ENCODE measurements at regions not wholly inside any gene's neighbourhood (a gene's known extent, or its start where the extent isn't known, plus 50 kb on each side); places are given as distances from the start of the nearest gene placed in this dataset.

DNA sequence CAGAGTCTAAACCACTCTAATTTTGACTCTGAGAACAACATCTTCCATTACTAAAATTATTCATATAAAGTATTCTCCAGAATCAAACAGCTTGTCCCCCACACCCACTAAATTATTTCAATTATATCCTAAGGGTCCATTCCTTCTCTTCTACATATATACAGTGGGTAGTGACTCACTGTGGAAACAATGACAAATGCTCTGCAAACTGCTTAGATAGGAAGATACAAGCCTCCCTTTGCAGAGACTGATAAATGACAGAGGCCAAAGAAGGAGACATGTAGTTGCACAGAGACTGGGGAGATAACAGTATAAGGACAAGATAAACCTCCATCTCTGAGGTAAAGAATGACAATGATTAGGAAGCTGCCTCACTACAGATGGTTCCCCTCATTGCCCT, 1087.4 kb downstream of the AGBL1 start:
- Histone ChIP-seq H3K36me3 (no peaks in the 10 kb centered on the region), H3K27ac (no peak overlapping the region), H3K27me3 (replicated peaks in 1 of 7) (no peaks in the 10 kb centered on the region), H3K4me3 (no peak overlapping the region), H3K4me1 (no peaks in the 10 kb centered on the region), H3K9me3 (no peaks in the 10 kb centered on the region)
- intact Hi-C loops (cut with DNase I; ENCODE audit: low total_unique reads): no loop called here
- TF ChIP-seq POLR2A (IDR thresholded peaks at IDR 0.05) (no peak), POLR2AphosphoS5 (IDR thresholded peaks at IDR 0.05) (no peak), CTCF (IDR thresholded peaks at IDR 0.05 in 8 of 11, conservative IDR thresholded peaks at IDR 0.05 in 3 of 11) (no peak)
- no peak for DNase-seq

GRCh38 chr15:87155771-87156170, 1076.1 kb downstream of the AGBL1 start:
- H3K27me3 ChIP-seq (replicated peaks in 1 of 7): no peaks in the 10 kb centered on the region
- TF ChIP-seq CTCF (IDR thresholded peaks at IDR 0.05 in 8 of 11, conservative IDR thresholded peaks at IDR 0.05 in 3 of 11) (no peak), POLR2A (IDR thresholded peaks at IDR 0.05) (no peak), POLR2AphosphoS5 (IDR thresholded peaks at IDR 0.05) (no peak)
- no peak for DNase-seq
- H3K9me3 ChIP-seq: peaks cover 0 to 19% (median 0%) of the 10 kb centered on the region in 8 donors
- H3K36me3 ChIP-seq: no peaks in the 10 kb centered on the region
- H3K4me3 ChIP-seq: no peak overlapping the region
- H3K4me1 ChIP-seq: no peaks in the 10 kb centered on the region
- H3K27ac ChIP-seq: no peak overlapping the region
- intact Hi-C loops (cut with DNase I; ENCODE audit: low total_unique reads): no loop called here
- 74 to 88% (median 82%) methylated on average over 4 of the region's 4 CpGs for WGBS, 5 donors

GRCh38 chr15:87154761-87155160, 1075.1 kb downstream of the AGBL1 start:
- H3K36me3 ChIP-seq: no peaks in the 10 kb centered on the region
- no peaks in the 10 kb centered on the region for H3K27me3 ChIP-seq (replicated peaks in 1 of 7)
- TF ChIP-seq CTCF (IDR thresholded peaks at IDR 0.05 in 8 of 11, conservative IDR thresholded peaks at IDR 0.05 in 3 of 11): no peak
- no peak for TF ChIP-seq POLR2A (IDR thresholded peaks at IDR 0.05)
- TF ChIP-seq POLR2AphosphoS5 (IDR thresholded peaks at IDR 0.05): no peak
- H3K27ac ChIP-seq: no peak overlapping the region
- H3K4me3 ChIP-seq: no peak overlapping the region
- H3K9me3 ChIP-seq: peaks cover 0 to 19% (median 0%) of the 10 kb centered on the region in 8 donors
- no peak for DNase-seq
- no peaks in the 10 kb centered on the region for H3K4me1 ChIP-seq
- intact Hi-C loops (cut with DNase I; ENCODE audit: low total_unique reads): no loop called here

- no peaks in the 10 kb centered on the region for H3K27me3 ChIP-seq (replicated peaks in 1 of 7)
- H3K36me3 ChIP-seq: no peaks in the 10 kb centered on the region
- no peak overlapping the region for H3K27ac ChIP-seq
- whole genome bisulfite sequencing, 5 donors: 81 to 90% (median 87%) methylated on average over 2 of the region's 2 CpGs
- peaks cover 0 to 16% (median 0%) of the 10 kb centered on the region in 8 donors for H3K9me3 ChIP-seq
- no peak for DNase-seq
- H3K4me1 ChIP-seq: no peaks in the 10 kb centered on the region
- H3K4me3 ChIP-seq: no peak overlapping the region
- no peak for TF ChIP-seq POLR2AphosphoS5 (IDR thresholded peaks at IDR 0.05)
- intact Hi-C loops (cut with DNase I; ENCODE audit: low total_unique reads): no loop called here
These were observed 1071.6 kb downstream of the AGBL1 start for GRCh38 chr15:87151202-87151748.

DNA sequence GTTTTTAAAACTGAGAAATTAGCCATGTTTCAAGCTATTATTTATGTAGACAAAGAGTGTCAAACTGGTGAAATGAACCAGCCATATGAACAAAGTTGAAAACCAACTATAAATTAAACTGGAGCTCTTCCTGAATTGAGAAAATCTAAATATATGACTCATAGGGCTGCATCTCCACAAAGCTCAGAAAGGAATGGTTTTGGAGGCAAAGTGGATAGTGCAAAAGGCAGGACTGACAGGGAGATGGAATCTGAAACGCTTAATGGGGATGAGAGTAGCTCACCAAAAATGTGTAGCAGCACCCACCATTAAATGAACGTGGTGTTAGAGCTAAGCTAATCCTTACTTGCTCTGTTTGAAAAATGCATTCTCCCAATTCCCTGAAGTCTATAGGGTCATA, 1066.0 kb downstream of the AGBL1 start:
- no peak for TF ChIP-seq POLR2AphosphoS5 (IDR thresholded peaks at IDR 0.05)
- no peak for TF ChIP-seq CTCF (IDR thresholded peaks at IDR 0.05 in 8 of 11, conservative IDR thresholded peaks at IDR 0.05 in 3 of 11)
- no peak for TF ChIP-seq POLR2A (IDR thresholded peaks at IDR 0.05)
- intact Hi-C loops (cut with DNase I; ENCODE audit: low total_unique reads): no loop called here
- H3K4me1 ChIP-seq: no peaks in the 10 kb centered on the region
- no peaks in the 10 kb centered on the region for H3K27me3 ChIP-seq (replicated peaks in 1 of 7)
- no peak overlapping the region for H3K4me3 ChIP-seq
- peaks cover 0 to 23% (median 20%) of the 10 kb centered on the region in 8 donors for H3K9me3 ChIP-seq
- WGBS, 5 donors: 69 to 91% (median 73%) methylated on average over 2 of the region's 2 CpGs
- H3K36me3 ChIP-seq: no peaks in the 10 kb centered on the region
- no peak overlapping the region for H3K27ac ChIP-seq
- DNase-seq: no peak
